HG03025 (cell line): ENCODE measurements at regions not wholly inside any gene's neighbourhood (a gene's known extent, or its start where the extent isn't known, plus 50 kb on each side); places are given as distances from the start of the nearest gene placed in this dataset.

Source experiments
- ATAC-seq: cut with Tn5 transposase; IDR thresholded peaks from one replicate; pipeline ENCODE4 v1.9.1; 2021; ENCODE audit warnings: mild to moderate bottlenecking, moderate library complexity; ENCODE audit not compliant: unreplicated experiment, low FRiP score

DNA sequence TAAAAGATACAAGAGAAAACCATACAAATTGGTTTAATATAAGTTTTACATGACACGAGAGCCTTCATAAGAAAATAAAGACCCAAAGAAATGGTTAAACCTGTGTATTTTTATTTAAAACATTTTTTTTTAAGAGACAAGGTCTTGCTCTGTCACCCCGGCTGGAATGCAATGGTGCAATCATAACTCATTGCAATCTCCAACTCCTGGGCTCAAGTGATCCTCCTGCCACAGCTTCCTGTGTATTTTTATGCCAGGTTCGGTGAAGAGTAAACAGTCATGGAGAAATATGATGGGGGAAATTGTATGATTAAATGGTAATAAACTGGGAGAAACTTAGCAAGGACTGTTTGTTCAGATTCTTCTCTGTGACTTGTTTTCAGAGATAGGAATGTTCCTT is 441.0 kb downstream of the TUSC7 start:
- no peak for ATAC-seq

GRCh38 chr3:117160176-117160575 is 450.6 kb downstream of the TUSC7 start:
- no peak for ATAC-seq

DNA sequence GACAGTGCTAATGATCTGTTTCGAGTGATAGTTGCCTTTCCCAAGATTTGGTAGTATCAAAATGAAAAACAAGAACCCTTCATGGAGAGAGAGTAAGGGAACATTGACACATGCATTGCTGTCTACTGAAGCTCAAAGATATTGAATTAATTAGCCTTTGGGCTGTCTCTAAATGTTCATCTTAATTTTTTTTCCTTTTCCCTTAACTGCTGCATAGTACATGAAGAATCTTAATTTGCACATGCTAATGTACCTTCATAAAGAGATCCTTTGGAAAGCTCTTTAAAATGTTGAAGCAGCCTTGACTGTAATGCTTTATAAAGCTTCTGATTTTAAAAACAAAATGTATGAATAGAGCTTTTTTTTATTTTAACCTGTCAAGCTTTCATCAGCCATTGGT is 452.2 kb downstream of the TUSC7 start:
- ATAC-seq = no peak

GRCh38 chr3:117165176-117165575 is 455.6 kb downstream of the TUSC7 start:
- no peak for ATAC-seq

DNA sequence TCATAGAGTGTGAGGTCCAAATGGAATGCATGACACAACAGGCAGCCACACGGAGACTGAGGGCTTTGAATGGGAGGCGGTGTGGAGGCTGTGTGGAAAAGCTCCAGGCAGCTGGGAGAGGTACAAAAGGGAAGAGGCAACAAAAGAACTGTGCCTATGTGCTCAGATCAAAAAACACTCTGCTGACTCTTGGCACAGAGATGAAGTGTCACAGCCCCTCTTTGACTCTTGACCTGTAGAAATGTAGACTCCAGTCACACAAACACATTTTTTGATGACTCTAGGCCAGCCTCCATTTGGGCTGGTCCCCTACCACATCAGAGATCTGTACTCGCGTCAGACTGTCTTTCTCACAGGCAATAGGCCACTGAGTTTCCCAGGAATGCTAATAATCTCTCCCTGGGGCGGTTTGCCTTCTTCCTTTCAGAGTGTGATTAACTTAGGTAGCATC is 456.0 kb downstream of the TUSC7 start:
- ATAC-seq = no peak

DNA sequence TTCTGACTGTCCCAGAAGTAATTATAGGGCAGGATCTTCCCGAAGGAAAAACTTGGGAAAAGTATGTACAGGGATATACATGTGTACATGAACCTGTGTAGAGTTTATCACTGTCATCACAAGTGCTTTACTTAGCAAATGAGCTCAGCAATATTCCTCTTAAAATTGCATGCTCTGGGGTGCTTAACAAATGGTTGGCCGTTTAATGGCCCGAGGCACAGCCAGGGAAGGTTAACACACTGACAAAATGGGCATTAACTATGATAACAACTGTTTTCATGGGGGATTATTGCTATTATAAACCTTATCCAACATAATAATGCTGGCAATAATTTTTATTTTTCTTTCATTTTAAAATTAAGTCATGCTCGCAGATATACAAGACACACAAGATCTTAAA is 459.3 kb downstream of the TUSC7 start:
- ATAC-seq = no peak

- no peak for ATAC-seq
These were observed 460.5 kb downstream of the TUSC7 start for GRCh38 chr3:117170094-117170493.

- ATAC-seq = no peak
These were observed 461.5 kb downstream of the TUSC7 start for GRCh38 chr3:117171124-117171523.

GRCh38 chr3:117172426-117172825 is 462.8 kb downstream of the TUSC7 start:
- no peak for ATAC-seq

DNA sequence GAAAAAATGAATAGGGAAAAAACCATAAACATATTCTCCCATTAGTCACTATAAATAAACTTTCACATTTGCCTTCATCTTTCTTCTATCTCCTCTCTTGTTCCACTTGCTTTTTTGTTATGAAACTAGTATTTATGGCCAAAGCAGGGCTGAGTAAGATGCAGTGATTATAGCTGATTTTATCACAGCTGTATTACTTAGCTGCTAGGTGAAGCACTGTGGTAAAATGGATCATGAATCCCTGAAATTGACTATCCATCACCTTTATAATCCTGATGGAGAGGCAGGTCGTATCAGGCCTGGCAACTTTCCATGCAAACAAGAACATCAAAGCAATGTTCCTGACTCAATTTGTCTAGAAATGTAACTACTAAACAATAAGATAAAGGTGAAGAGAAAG is 471.6 kb downstream of the TUSC7 start:
- no peak for ATAC-seq

DNA sequence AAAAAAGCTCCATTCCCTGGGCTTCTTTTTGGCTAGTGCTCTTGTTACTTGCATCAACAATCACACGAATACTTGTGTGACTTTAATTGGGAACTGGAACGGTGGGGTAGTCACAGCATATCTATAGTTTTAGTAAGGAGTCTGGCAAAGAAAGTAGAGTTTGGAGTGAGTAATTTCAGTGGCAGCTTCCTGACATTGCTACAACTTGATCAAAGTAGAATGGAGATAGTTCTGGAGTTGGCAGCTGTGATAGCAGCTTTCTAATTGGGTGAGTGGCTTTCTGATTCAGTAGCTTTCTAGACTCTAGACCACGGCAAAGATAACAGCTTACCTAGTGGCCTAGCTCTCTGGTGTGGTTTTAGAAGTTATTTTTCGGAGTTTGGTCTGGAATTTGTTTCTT is 475.0 kb downstream of the TUSC7 start:
- no peak for ATAC-seq

- no peak for ATAC-seq
These were observed 481.7 kb downstream of the TUSC7 start for GRCh38 chr3:117191245-117191644.

GRCh38 chr3:117192888-117193287 is 483.3 kb downstream of the TUSC7 start:
- no peak for ATAC-seq

- no peak for ATAC-seq
These were observed 483.8 kb downstream of the TUSC7 start for GRCh38 chr3:117193390-117193789.

DNA sequence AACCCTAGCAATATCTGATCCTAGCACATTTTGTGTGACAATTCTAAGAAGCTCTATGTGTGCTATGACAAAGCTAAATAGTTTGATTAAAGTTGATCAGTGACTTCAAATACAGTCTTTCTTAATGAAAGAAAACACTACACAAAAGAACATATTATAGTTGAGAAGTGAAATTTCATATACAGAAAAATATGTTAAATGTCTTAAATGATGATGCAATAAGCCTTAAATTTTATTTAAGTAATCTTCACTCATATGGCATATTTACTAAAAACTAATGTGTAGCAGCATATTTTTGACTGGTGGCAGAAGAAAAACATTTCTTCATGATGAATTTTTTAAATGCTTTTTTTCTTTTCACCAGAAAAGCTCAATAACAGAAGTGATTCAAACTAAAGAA is 485.5 kb downstream of the TUSC7 start:
- no peak for ATAC-seq

DNA sequence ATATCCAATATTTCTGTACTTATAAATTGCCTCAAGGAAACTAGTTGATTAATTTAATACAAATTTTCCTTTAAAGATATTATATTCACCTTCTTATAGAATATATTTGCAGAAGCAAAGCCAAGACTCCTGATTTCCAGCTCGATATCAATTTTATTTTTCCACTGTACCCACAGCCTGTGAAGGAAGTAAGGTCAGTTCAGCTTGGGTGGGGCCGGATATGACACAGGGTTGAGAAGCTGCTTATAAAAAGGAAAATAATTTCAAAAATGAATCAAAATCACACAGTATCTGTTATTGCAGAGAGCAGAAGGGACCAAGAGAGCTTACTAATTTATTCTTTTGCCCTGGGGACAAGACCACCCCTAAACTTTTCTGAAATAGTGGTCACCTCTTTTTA is 491.4 kb downstream of the TUSC7 start:
- ATAC-seq = no peak

DNA sequence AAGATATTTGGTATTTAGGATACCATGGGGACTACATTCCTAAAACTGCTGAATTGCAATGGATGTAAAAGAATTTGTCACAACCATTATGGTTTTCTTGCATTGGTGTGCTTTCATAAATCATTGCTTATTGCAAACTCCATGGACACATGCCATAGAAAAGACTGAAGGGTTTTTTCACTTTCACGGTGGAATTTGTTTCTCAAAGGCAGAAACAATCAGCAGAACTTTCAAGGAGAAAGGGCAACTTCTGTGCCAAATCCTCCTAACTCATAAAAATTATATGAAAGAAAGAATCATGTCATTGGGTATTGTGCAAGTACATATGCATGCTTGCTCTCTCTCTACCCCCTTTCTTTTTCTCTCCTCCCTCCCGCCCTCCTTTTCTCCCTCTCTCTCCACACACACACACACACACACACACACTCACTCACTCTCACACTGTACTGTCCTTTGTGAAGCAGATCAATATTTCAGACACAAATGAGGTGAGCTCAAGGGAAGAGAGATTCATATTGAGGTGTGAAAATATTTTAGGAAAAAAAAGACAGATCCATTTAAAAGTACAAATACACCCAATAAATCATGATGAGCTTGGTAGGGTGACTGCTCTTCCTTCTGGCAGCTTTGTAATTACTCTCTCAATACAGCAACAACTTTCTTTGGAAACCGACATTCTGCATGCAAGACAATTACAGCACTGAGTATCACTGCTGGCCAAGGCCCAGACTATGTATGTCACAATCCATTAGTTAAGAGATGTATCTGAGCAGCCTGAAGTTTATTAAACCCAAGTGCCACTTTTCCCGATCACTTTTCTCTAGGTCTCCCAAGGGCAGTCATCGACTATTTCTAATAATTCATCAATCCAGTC is 492.6 kb downstream of the TUSC7 start:
- no peak for ATAC-seq

- ATAC-seq = no peak
These were observed 507.8 kb downstream of the TUSC7 start for GRCh38 chr3:117217355-117217754.

DNA sequence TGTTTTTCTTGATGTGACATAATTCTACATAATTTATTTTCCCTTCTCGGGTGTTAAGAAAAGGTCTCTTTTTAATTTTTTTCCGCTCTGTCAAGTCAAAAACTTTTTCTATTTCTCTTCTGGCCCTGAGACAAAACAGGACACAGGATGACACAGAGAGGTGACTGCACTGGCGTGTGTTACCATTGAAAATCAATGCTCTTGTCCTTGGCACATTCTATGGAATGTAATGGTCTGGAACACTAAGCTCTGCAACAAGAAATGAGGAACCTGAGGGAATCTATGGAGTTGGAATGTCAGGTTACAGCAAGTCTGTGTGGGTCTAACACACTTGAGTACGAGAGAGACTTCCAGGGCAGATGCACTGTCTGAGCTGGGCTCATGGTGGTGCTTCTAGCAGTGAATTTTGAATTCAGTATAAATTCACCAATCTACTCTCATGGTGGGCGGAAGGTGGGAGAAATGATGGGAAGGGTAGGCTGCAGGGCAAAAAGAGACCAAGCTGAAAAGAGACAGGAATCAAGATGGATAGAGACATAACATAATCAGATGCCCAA is 508.3 kb downstream of the TUSC7 start:
- ATAC-seq = no peak

DNA sequence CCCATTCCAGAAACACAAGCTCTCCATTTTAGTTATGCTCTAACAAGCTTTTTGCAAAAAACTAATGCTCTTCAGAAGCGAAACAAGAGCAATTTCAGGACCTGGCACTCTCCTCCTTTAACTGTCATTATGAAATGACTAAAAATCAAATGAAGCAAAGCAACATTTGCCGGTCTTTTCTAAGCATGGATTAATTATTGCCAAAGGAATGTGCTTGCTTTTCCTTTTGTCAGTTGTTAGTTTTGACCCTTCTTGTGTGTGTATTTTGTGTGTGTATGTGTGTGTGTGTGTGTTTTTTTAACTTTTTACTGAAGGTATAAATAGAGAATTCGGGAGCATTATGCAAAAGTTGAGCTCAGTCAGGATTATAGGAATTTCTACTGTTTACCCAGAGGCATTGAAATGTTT is 509.1 kb downstream of the TUSC7 start:
- ATAC-seq = no peak

DNA sequence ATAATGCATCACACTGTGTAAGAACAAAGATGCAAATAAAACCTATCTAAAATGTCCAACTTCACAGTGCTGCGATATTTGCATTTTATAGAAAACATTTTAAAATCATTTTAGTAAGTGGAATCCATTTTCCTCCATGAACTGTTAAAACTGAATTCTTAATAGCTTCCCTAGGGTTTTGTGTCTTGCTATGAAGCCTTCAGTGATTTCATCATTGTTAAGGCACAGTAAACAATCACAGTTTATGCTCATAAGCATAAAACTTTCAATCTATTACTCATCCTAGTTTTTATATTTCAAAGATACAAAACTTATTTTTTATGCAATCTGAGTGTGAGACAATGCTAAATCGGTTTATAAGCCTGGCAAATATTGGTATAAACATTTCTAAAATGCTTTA is 509.7 kb downstream of the TUSC7 start:
- no peak for ATAC-seq

DNA sequence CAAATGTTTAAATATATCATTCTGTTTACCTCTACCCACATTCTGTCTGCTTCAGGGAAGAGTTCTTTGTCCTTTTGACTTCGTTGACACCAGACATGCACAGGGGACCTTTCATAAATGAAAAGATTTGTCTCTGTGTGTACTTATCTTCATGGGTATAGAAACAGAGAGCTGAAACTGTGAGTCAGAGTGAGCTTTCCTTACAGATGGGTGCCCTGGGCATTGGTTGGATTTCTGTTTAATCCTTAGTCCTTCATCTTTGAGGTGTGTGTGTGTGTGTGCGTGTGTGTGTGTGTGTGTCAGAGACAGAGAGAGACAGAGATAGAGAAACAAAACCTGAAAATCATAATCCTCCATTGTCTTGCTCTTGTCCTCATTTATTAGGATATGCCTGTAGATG is 517.4 kb downstream of the TUSC7 start:
- ATAC-seq = no peak
